GM21717 (cell line): ENCODE measurements at regions not wholly inside any gene's neighbourhood (a gene's known extent, or its start where the extent isn't known, plus 50 kb on each side); places are given as distances from the start of the nearest gene placed in this dataset.
"Not testable (repeated sequence)": the region's sequence is repeated elsewhere in the genome, so short reads cannot be mapped to it uniquely, and the experiment has no call there.

Experiments
- ATAC-seq: cut with Tn5 transposase; IDR thresholded peaks from one replicate; pipeline ENCODE4 v1.9.1; 2021; ENCODE audit warnings: mild to moderate bottlenecking, moderate library complexity; ENCODE audit not compliant: unreplicated experiment

- no peak for ATAC-seq
Observed at GRCh38 chr3:145450018-145450682, 710.8 kb downstream of the PLOD2 start.

GRCh38 chr3:145457825-145458552 lies 703.0 kb downstream of the PLOD2 start:
- ATAC-seq, result no peak

DNA sequence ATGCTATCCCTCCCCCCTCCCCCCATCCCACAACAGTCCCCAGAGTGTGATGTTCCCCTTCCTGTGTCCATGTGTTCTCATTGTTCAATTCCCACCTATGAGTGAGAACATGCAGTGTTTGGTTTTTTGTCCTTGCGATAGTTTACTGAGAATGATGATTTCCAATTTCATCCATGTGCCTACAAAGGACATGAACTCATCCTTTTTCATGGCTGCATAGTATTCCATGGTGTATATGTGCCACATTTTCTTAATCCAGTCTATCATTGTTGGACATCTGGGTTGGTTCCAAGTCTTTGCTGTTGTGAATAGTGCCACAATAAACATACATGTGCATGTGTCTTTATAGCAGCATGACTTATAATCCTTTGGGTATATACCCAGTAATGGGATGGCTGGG lies 701.3 kb downstream of the PLOD2 start:
- ATAC-seq, result not testable (repeated sequence)

GRCh38 chr3:145471976-145472375 lies 689.0 kb downstream of the PLOD2 start:
- no peak for ATAC-seq

GRCh38 chr3:145482735-145483134 lies 678.2 kb downstream of the PLOD2 start:
- not testable (repeated sequence) for ATAC-seq

DNA sequence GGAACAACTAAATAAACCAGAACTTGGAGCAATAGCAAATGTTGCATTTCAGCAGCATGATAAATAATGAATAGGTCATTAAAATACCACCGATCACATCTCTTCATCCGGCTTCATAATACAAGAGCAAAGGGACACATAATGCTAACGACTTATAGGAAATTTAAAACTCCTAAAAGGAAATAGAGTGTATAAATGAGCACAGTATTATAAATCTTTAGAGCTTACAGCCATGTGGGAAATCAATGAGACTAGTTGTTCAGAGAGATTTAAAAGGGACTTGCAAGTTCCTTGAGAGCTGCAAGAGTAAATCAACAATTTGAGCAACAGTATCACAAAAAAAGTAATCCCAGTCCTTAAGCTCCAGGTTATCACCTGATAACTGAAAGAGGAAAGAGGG lies 677.0 kb downstream of the PLOD2 start:
- no peak for ATAC-seq

GRCh38 chr3:145489011-145489410 lies 672.0 kb downstream of the PLOD2 start:
- ATAC-seq, result no peak

- no peak for ATAC-seq
Observed at GRCh38 chr3:145490088-145491048, 670.6 kb downstream of the PLOD2 start.

DNA sequence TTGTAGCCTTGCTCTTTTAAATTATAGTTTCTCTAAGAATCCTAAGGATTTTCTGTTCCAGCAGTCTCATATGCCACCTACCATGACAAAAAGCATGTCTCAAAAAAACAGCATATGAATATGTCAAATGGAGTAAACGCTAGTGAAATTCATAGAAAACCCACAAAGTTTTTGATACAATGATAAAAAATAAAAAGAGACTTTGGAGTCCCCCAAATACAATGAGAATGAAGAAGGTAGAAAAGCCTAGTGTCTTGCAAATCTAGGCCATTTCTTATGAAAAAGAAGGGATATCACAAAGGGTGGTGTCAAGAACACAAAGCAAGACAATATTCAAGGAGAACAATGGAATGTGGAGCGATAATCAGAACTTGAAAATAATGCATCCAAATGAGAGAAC lies 668.5 kb downstream of the PLOD2 start:
- ATAC-seq, result no peak

DNA sequence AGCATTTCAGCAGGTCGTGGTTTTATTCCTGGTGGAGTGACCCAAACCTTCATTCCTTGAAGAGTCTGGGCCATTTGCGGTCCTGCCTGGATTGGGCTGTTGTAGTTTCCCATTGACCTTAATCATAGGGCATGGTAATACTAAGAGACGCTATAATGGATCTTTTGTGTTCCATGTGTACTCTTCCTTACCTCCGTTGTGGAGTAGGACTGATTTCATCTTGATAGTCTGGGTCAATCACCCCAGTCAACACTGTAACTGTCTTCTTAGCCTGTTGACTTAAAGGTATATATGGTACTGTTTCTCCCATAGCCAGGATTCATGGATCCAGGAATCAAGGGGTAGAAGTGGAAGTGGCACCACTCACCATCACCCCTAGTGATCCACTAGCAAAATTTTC lies 643.6 kb downstream of the PLOD2 start:
- not testable (repeated sequence) for ATAC-seq

DNA sequence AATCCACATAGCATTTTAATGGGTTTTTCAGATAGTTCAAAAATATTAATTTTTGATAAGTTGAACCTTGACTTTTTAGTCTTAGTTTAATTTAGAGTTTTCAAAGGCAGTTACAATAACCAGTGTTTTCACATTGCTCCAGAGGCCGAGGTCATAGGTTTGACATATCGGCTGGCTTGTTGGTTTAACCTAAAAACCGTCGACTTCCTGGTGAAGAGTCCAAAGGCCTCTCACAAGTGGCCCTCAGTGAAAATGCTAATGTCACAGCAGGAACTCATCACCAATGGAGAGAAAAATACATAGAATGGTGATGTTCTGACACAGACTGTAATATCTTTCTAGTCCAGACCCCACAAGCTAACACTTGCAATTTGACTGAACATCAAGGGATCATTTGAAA lies 642.3 kb downstream of the PLOD2 start:
- no peak for ATAC-seq

- ATAC-seq, result no peak
Observed at GRCh38 chr3:145519398-145520047, 641.5 kb downstream of the PLOD2 start.

- ATAC-seq, result no peak
Observed at GRCh38 chr3:145522179-145522578, 638.8 kb downstream of the PLOD2 start.

DNA sequence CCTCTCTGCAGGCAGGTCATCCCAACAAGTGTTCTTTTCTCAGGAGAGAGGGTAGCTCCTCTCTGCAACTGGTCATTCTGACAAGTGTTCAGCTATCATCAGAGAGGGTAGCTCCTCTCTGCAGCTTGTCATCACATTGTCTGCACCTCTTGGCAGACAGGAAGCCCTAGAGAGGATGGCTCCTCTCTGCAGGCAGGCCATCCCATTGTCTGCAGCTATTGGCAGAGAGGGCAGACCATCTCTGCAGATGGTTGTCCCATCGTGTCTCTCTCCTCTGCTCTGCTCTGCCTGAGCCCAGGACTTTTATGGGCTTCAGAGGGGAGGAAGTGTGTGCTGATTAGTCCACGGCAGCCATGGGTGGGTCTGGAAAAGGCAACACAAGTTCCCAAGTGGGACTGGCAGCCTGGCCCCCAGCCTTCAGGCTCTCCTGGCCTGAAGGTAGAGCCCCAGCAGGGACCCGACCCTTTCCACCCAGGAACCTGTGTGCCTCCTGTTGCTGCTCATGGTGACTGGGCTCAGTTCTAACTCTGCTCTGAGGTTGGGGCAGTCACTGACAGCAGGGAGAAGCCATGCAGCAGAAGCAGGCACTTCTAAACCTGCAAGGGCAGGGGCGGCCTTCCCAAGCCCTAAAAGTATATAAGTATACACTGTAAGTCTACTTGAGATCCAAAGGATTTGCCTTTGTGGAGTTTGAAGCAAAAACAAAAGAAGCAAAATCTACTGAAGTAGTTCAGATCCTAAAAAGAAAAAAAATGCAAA lies 637.9 kb downstream of the PLOD2 start:
- ATAC-seq, result no peak

DNA sequence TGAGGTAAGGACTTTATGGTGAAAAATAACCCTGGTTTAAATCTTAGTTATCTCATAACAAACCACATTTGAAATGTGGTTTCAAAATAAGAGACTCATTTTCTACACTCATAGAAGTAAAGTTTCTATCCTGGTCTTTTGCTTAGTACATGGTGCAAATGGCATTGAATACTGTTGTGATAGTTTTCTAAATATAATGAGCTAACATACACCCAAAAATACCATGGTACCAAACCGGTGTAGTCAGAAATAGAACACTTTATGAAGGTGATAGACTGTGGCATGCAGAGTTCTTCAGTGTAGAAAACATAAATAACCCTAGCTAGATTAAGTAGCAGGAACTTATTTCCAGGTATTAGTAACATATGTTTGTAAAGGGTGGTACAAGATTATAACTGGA lies 629.4 kb downstream of the PLOD2 start:
- ATAC-seq, result no peak

DNA sequence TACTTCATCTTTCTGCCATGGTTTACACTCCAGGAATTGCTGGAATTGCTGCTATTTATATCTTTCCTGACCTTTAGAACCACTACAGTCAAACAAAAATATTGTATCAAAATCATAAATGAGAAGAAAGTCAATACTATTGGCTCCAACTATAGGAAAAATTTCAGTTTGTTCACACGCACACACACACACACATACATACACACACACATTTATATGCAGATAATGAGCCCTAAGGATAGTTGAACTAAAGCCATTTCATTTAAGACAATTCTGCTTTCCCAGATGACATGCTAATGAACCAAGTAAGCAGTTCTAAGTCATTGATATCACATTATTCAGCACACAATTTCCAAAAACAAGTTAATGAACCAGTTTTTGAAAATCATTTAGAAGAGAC lies 627.3 kb downstream of the PLOD2 start:
- no peak for ATAC-seq

- ATAC-seq, result no peak
Observed at GRCh38 chr3:145536461-145536860, 624.5 kb downstream of the PLOD2 start.

DNA sequence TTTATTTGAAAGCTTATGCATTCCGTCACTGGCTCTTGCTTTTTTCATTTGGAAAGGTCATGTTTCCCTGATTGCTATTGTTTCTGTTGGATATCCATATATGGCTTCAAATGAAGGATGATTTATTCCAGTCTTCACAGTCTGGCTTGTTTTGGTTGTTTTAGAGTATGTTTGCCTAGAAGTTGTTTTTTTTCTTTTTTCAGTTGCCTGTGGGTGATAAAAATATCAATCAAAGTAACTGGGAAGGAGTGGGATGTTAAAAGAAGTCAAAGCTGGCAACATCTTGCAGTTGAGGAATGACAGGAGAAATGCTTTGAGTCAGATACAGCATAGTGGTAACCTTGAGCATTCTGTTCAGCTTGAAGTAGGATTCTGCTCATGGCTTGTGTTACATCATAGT lies 610.5 kb downstream of the PLOD2 start:
- ATAC-seq, result no peak

GRCh38 chr3:145557405-145557804 lies 603.6 kb downstream of the PLOD2 start:
- ATAC-seq, result no peak

DNA sequence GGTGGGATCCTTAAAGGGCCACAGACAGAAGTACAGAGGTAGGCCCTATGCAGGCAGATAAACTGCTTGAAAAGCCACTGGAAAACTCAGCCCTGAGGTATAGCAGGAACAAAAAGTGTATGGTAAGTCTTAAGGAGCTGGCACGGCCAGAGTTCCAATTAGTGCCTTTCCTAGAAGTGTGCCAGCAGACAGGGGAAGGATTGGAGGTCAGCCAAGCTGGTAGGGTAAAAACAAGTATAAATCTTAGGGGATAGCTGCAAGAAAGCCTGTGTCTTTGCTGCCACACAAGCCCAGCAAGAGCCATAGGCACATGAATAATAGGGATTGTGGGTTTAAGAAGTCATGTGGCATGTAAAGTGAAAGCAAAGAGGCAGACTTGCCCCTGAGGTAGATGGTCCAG lies 582.5 kb downstream of the PLOD2 start:
- ATAC-seq, result no peak
